ENCODE measurements at regions not wholly inside any gene's neighbourhood (a gene's known extent, or its start where the extent isn't known, plus 50 kb on each side); places are given as distances from the start of the nearest gene placed in this dataset.
A peak's percentile ranks its signal among the peaks of the same experiment; 100 is the strongest.
"Not testable (repeated sequence)": the region's sequence is repeated elsewhere in the genome, so short reads cannot be mapped to it uniquely, and the experiment has no call there.

DNA sequence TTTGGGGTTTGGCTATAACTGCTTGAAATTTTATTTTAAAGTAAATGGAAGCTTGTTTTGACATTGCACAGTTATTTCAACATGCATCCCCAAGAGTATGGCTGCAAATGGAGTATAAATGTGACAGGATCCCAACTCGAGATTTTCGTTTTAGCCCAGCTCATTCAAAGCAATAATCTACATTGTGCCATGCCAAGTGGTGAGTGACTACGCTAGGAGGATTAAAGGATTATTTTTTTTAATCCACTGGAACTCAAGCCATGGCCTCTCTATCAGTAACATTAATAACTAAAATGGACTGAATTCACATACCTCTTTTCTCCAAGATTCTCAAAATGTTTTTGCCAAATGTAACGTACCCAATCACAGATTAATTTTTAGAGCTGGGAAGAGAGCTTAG, 60.6 kb upstream of the AUTS2 start:
- Histone ChIP-seq H2AFZ (ENCODE audit: low read length) (no peak overlapping the region), H3K27ac (ENCODE audit: insufficient read depth, low read length) (no peak overlapping the region), H3K36me3 (ENCODE audit: control insufficient read depth, insufficient read depth, low read length) (no peaks in the 10 kb centered on the region), H3K4me1 (ENCODE audit: control insufficient read depth, extremely low read depth, insufficient read depth, low read length) (no peaks in the 10 kb centered on the region), H3K79me2 (ENCODE audit: control insufficient read depth, insufficient read depth, low read length) (no peaks in the 10 kb centered on the region), H3K9me3 (ENCODE audit: control insufficient read depth, insufficient read depth, low read depth, low read length) (no peaks in the 10 kb centered on the region), H3K4me3 (replicated peaks in 1 of 4; ENCODE audit: control extremely low read depth in 1 of 4, insufficient read depth in 1 of 4, low read depth in 3 of 4, low read length in 4 of 4) (no peak overlapping the region), H4K20me1 (ENCODE audit: control insufficient read depth, extremely low read depth, insufficient read depth, low read length) (no peaks in the 10 kb centered on the region), H3K27me3 (ENCODE audit: control insufficient read depth, insufficient read depth, low read length) (no peaks in the 10 kb centered on the region), H3K4me2 (ENCODE audit: extremely low read depth, insufficient read depth, low read length) (no peak overlapping the region), H3K9ac (ENCODE audit: insufficient read depth, low read length) (no peak overlapping the region)
- TF ChIP-seq EZH2 (IDR thresholded peaks at IDR 0.05; ENCODE audit: low read length, missing control alignments): no peak
- TF ChIP-seq, protein P1, sequence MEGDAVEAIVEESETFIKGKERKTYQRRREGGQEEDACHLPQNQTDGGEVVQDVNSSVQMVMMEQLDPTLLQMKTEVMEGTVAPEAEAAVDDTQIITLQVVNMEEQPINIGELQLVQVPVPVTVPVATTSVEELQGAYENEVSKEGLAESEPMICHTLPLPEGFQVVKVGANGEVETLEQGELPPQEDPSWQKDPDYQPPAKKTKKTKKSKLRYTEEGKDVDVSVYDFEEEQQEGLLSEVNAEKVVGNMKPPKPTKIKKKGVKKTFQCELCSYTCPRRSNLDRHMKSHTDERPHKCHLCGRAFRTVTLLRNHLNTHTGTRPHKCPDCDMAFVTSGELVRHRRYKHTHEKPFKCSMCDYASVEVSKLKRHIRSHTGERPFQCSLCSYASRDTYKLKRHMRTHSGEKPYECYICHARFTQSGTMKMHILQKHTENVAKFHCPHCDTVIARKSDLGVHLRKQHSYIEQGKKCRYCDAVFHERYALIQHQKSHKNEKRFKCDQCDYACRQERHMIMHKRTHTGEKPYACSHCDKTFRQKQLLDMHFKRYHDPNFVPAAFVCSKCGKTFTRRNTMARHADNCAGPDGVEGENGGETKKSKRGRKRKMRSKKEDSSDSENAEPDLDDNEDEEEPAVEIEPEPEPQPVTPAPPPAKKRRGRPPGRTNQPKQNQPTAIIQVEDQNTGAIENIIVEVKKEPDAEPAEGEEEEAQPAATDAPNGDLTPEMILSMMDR (conservative IDR thresholded peaks at IDR 0.05 in 1 of 2, IDR thresholded peaks at IDR 0.05 in 1 of 2; ENCODE audit: low read depth in 1 of 2, low read length in 2 of 2): no peak
- no peak for DNase-seq (ENCODE audit: low read depth in 2 of 2)

DNA sequence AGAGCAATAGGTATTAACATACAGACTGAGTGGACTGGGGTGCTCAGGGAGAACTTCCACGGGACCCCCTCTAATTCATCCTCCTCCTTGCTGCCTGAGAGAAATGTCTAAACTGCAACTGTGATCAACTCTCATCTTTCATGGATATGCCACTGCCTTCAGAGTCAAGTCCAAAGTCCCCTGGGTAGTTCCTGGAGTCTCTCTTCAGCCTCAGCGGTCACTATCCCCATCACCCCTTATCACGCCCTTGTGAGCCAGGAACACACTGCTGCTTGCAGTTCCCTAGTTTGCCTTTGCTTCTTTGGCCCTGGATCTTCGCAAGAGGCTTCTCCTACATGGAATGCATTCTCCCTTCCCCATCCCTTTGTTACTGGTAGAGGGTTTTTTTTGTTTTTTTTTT, 58.7 kb upstream of the AUTS2 start:
- Histone ChIP-seq H3K4me2 (ENCODE audit: extremely low read depth, insufficient read depth, low read length) (no peak overlapping the region), H3K36me3 (ENCODE audit: control insufficient read depth, insufficient read depth, low read length) (no peaks in the 10 kb centered on the region), H3K4me1 (ENCODE audit: control insufficient read depth, extremely low read depth, insufficient read depth, low read length) (no peaks in the 10 kb centered on the region), H3K4me3 (replicated peaks in 1 of 4; ENCODE audit: control extremely low read depth in 1 of 4, insufficient read depth in 1 of 4, low read depth in 3 of 4, low read length in 4 of 4) (no peak overlapping the region), H3K27ac (ENCODE audit: insufficient read depth, low read length) (no peak overlapping the region), H2AFZ (ENCODE audit: low read length) (no peak overlapping the region), H3K79me2 (ENCODE audit: control insufficient read depth, insufficient read depth, low read length) (no peaks in the 10 kb centered on the region), H3K9me3 (ENCODE audit: control insufficient read depth, insufficient read depth, low read depth, low read length) (no peaks in the 10 kb centered on the region), H3K9ac (ENCODE audit: insufficient read depth, low read length) (no peak overlapping the region), H4K20me1 (ENCODE audit: control insufficient read depth, extremely low read depth, insufficient read depth, low read length) (no peaks in the 10 kb centered on the region), H3K27me3 (ENCODE audit: control insufficient read depth, insufficient read depth, low read length) (no peaks in the 10 kb centered on the region)
- TF ChIP-seq, protein P1 (conservative IDR thresholded peaks at IDR 0.05 in 1 of 2, IDR thresholded peaks at IDR 0.05 in 1 of 2; ENCODE audit: low read depth in 1 of 2, low read length in 2 of 2): no peak
- TF ChIP-seq EZH2 (IDR thresholded peaks at IDR 0.05; ENCODE audit: low read length, missing control alignments): no peak
- no peak for DNase-seq (ENCODE audit: low read depth in 2 of 2)

DNA sequence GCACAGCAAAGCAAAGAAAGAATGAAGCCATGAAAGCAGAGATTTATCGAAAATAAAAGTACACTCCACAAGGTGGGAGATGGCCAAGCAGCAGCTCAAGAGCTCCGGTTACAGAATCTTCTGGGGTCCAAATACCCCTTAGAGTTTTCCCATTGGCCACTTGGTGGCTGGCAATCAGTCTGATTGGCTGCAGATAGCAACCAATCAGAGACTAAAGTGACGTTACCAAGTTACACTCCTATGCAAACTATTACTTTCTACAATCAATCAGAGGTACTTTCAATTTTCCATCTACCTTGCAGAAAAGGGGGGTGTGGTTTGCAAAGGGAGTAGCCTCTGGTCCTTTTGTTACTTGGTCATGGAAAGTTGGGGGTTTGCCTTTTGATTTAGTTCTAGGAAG, 58.0 kb upstream of the AUTS2 start:
- Histone ChIP-seq H3K4me2 (ENCODE audit: extremely low read depth, insufficient read depth, low read length) (no peak overlapping the region), H3K27me3 (ENCODE audit: control insufficient read depth, insufficient read depth, low read length) (no peaks in the 10 kb centered on the region), H3K4me3 (replicated peaks in 1 of 4; ENCODE audit: control extremely low read depth in 1 of 4, insufficient read depth in 1 of 4, low read depth in 3 of 4, low read length in 4 of 4) (no peak overlapping the region), H3K9me3 (ENCODE audit: control insufficient read depth, insufficient read depth, low read depth, low read length) (no peaks in the 10 kb centered on the region), H3K36me3 (ENCODE audit: control insufficient read depth, insufficient read depth, low read length) (no peaks in the 10 kb centered on the region), H3K9ac (ENCODE audit: insufficient read depth, low read length) (no peak overlapping the region), H3K4me1 (ENCODE audit: control insufficient read depth, extremely low read depth, insufficient read depth, low read length) (no peaks in the 10 kb centered on the region), H2AFZ (ENCODE audit: low read length) (no peak overlapping the region), H3K27ac (ENCODE audit: insufficient read depth, low read length) (no peak overlapping the region), H4K20me1 (ENCODE audit: control insufficient read depth, extremely low read depth, insufficient read depth, low read length) (no peaks in the 10 kb centered on the region), H3K79me2 (ENCODE audit: control insufficient read depth, insufficient read depth, low read length) (no peaks in the 10 kb centered on the region)
- DNase-seq (ENCODE audit: low read depth in 2 of 2): no peak
- TF ChIP-seq, protein P1 (conservative IDR thresholded peaks at IDR 0.05 in 1 of 2, IDR thresholded peaks at IDR 0.05 in 1 of 2; ENCODE audit: low read depth in 1 of 2, low read length in 2 of 2): no peak

DNA sequence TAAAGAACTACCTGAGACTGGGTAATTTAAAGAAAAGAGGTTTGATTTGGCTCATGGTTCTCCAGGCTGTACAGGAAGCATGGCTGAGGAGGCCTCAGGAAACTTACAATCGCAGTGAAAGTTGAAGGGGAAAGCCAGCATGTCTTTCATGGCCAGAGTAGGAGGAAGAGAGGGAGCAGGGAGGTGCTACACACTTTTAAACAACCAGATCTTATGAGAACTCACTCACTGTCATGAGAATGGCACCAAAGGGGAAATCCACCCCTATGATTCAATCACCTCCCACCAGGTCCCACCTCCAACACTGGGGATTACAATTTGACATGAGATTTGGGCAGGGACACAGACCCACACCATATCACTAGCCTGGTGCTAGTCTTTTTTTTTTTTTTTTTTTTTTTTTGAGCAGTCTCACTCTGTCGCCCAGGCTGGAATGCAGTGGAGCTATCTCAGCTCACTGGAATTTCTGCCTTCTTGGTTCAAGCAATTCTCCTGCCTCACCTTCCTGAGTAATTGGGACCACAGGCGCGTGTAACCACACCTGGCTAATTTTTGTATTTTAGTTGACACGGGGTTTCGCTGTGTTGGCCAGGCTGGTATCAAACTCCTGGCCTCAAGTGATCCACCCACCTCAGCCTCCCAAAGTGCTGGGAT, 56.4 kb upstream of the AUTS2 start:
- not testable (repeated sequence) for H3K36me3 ChIP-seq (ENCODE audit: control insufficient read depth, insufficient read depth, low read length); H4K20me1 ChIP-seq (ENCODE audit: control insufficient read depth, extremely low read depth, insufficient read depth, low read length); H3K4me2 ChIP-seq (ENCODE audit: extremely low read depth, insufficient read depth, low read length); H3K4me1 ChIP-seq (ENCODE audit: control insufficient read depth, extremely low read depth, insufficient read depth, low read length); H3K27me3 ChIP-seq (ENCODE audit: control insufficient read depth, insufficient read depth, low read length); H3K79me2 ChIP-seq (ENCODE audit: control insufficient read depth, insufficient read depth, low read length); H2AFZ ChIP-seq (ENCODE audit: low read length); H3K9me3 ChIP-seq (ENCODE audit: control insufficient read depth, insufficient read depth, low read depth, low read length); H3K4me3 ChIP-seq (replicated peaks in 1 of 4; ENCODE audit: control extremely low read depth in 1 of 4, insufficient read depth in 1 of 4, low read depth in 3 of 4, low read length in 4 of 4); H3K27ac ChIP-seq (ENCODE audit: insufficient read depth, low read length); H3K9ac ChIP-seq (ENCODE audit: insufficient read depth, low read length)
- DNase-seq (ENCODE audit: low read depth in 2 of 2): peak in 1 of 2 donors; percentile 12

Data from fibroblast of lung (primary cell).